ENCODE measurements at regions not wholly inside any gene's neighbourhood (a gene's known extent, or its start where the extent isn't known, plus 50 kb on each side); places are given as distances from the start of the nearest gene placed in this dataset.

GRCh38 chr6:90925726-90926125 is 338.9 kb upstream of the MAP3K7 start:
- H3K36me3 ChIP-seq, result no peaks in the 10 kb centered on the region
- no peak for TF ChIP-seq Cebpa-rat (IDR thresholded peaks at IDR 0.05)
- H3K4me1 ChIP-seq, result no peaks in the 10 kb centered on the region
- H3K9me3 ChIP-seq, result no peaks in the 10 kb centered on the region
- no peak overlapping the region for H3K4me3 ChIP-seq
- H3K4me2 ChIP-seq, result no peak overlapping the region
- no peaks in the 10 kb centered on the region for H4K20me1 ChIP-seq
- no peak overlapping the region for H3K9ac ChIP-seq
- H3K27ac ChIP-seq, result no peak overlapping the region
- no peaks in the 10 kb centered on the region for H3K27me3 ChIP-seq

- TF ChIP-seq Cebpa-rat (IDR thresholded peaks at IDR 0.05), result no peak
- Histone ChIP-seq H3K4me3 (no peak overlapping the region), H3K27me3 (no peaks in the 10 kb centered on the region), H3K36me3 (no peaks in the 10 kb centered on the region), H3K9ac (no peak overlapping the region), H4K20me1 (no peaks in the 10 kb centered on the region), H3K4me1 (no peaks in the 10 kb centered on the region), H3K4me2 (no peak overlapping the region), H3K9me3 (no peaks in the 10 kb centered on the region), H3K27ac (no peak overlapping the region)
Measured at GRCh38 chr6:90922325-90922724, 335.5 kb upstream of the MAP3K7 start.

- H3K4me1 ChIP-seq, result no peaks in the 10 kb centered on the region
- no peak for TF ChIP-seq Cebpa-rat (IDR thresholded peaks at IDR 0.05)
- no peaks in the 10 kb centered on the region for H3K27me3 ChIP-seq
- no peak overlapping the region for H3K4me2 ChIP-seq
- no peaks in the 10 kb centered on the region for H4K20me1 ChIP-seq
- H3K9me3 ChIP-seq, result peaks cover 10% of the 10 kb centered on the region
- H3K27ac ChIP-seq, result no peak overlapping the region
- H3K9ac ChIP-seq, result no peak overlapping the region
- H3K36me3 ChIP-seq, result no peaks in the 10 kb centered on the region
- no peak overlapping the region for H3K4me3 ChIP-seq
Measured at GRCh38 chr6:90918361-90918760, 331.5 kb upstream of the MAP3K7 start.

- H3K36me3 ChIP-seq, result no peaks in the 10 kb centered on the region
- H3K9me3 ChIP-seq, result peaks cover 10% of the 10 kb centered on the region
- no peaks in the 10 kb centered on the region for H3K27me3 ChIP-seq
- no peak overlapping the region for H3K9ac ChIP-seq
- no peak for TF ChIP-seq Cebpa-rat (IDR thresholded peaks at IDR 0.05)
- no peak overlapping the region for H3K4me3 ChIP-seq
- H3K27ac ChIP-seq, result no peak overlapping the region
- no peaks in the 10 kb centered on the region for H3K4me1 ChIP-seq
- no peaks in the 10 kb centered on the region for H4K20me1 ChIP-seq
- no peak overlapping the region for H3K4me2 ChIP-seq
Measured at GRCh38 chr6:90917376-90917775, 330.5 kb upstream of the MAP3K7 start.

- no peak overlapping the region for H3K9ac ChIP-seq
- no peaks in the 10 kb centered on the region for H3K4me1 ChIP-seq
- no peak overlapping the region for H3K4me3 ChIP-seq
- H3K4me2 ChIP-seq, result no peak overlapping the region
- no peaks in the 10 kb centered on the region for H4K20me1 ChIP-seq
- no peak overlapping the region for H3K27ac ChIP-seq
- H3K9me3 ChIP-seq, result peaks cover 10% of the 10 kb centered on the region
- H3K27me3 ChIP-seq, result no peaks in the 10 kb centered on the region
- no peaks in the 10 kb centered on the region for H3K36me3 ChIP-seq
- TF ChIP-seq Cebpa-rat (IDR thresholded peaks at IDR 0.05), result no peak
Measured at GRCh38 chr6:90916968-90917367, 330.1 kb upstream of the MAP3K7 start.

- H3K36me3 ChIP-seq, result no peaks in the 10 kb centered on the region
- no peak overlapping the region for H3K9ac ChIP-seq
- H3K4me1 ChIP-seq, result no peaks in the 10 kb centered on the region
- H3K4me2 ChIP-seq, result no peak overlapping the region
- peaks cover 10% of the 10 kb centered on the region for H3K9me3 ChIP-seq
- no peak overlapping the region for H3K27ac ChIP-seq
- H3K27me3 ChIP-seq, result no peaks in the 10 kb centered on the region
- H3K4me3 ChIP-seq, result no peak overlapping the region
- H4K20me1 ChIP-seq, result no peaks in the 10 kb centered on the region
- no peak for TF ChIP-seq Cebpa-rat (IDR thresholded peaks at IDR 0.05)
Measured at GRCh38 chr6:90915224-90915915, 328.5 kb upstream of the MAP3K7 start.

GRCh38 chr6:90914312-90914711 is 327.4 kb upstream of the MAP3K7 start:
- Histone ChIP-seq H3K4me3 (no peak overlapping the region), H3K9me3 (peaks cover 10% of the 10 kb centered on the region), H3K4me1 (no peaks in the 10 kb centered on the region), H3K27me3 (no peaks in the 10 kb centered on the region), H3K36me3 (no peaks in the 10 kb centered on the region), H3K4me2 (no peak overlapping the region), H3K9ac (no peak overlapping the region), H3K27ac (no peak overlapping the region), H4K20me1 (no peaks in the 10 kb centered on the region)
- no peak for TF ChIP-seq Cebpa-rat (IDR thresholded peaks at IDR 0.05)

GRCh38 chr6:90913266-90913960 is 326.5 kb upstream of the MAP3K7 start:
- no peak for TF ChIP-seq Cebpa-rat (IDR thresholded peaks at IDR 0.05)

GRCh38 chr6:90911642-90912041 is 324.8 kb upstream of the MAP3K7 start:
- Histone ChIP-seq H3K4me2 (no peak overlapping the region), H3K27ac (no peak overlapping the region), H3K27me3 (no peaks in the 10 kb centered on the region), H3K4me1 (no peaks in the 10 kb centered on the region), H3K4me3 (no peak overlapping the region), H4K20me1 (no peaks in the 10 kb centered on the region), H3K36me3 (no peaks in the 10 kb centered on the region), H3K9me3 (peaks cover 10% of the 10 kb centered on the region), H3K9ac (no peak overlapping the region)
- TF ChIP-seq Cebpa-rat (IDR thresholded peaks at IDR 0.05), result no peak

More at GRCh38 chr6:90913266-90913960, 326.5 kb upstream of the MAP3K7 start:
- no peak overlapping the region for H3K4me2 ChIP-seq
- no peaks in the 10 kb centered on the region for H3K36me3 ChIP-seq
- no peaks in the 10 kb centered on the region for H3K4me1 ChIP-seq
- H3K27ac ChIP-seq, result no peak overlapping the region
- H3K27me3 ChIP-seq, result no peaks in the 10 kb centered on the region
- H3K9ac ChIP-seq, result no peak overlapping the region
- no peak overlapping the region for H3K4me3 ChIP-seq
- H4K20me1 ChIP-seq, result no peaks in the 10 kb centered on the region
- peaks cover 10% of the 10 kb centered on the region for H3K9me3 ChIP-seq

- TF ChIP-seq Cebpa-rat (IDR thresholded peaks at IDR 0.05), result no peak
- Histone ChIP-seq H3K4me2 (no peak overlapping the region), H3K9me3 (peaks cover 10% of the 10 kb centered on the region), H3K4me3 (no peak overlapping the region), H4K20me1 (no peaks in the 10 kb centered on the region), H3K27me3 (no peaks in the 10 kb centered on the region), H3K9ac (no peak overlapping the region), H3K27ac (no peak overlapping the region), H3K4me1 (no peaks in the 10 kb centered on the region), H3K36me3 (no peaks in the 10 kb centered on the region)
Measured at GRCh38 chr6:90910893-90911292, 324.0 kb upstream of the MAP3K7 start.

Data from BLaER1 (cell line).